NCI-H2196 treated with DMSO at 0.1 percent for 48 hours (cell line): ENCODE measurements at regions not wholly inside any gene's neighbourhood (a gene's known extent, or its start where the extent isn't known, plus 50 kb on each side); places are given as distances from the start of the nearest gene placed in this dataset.
"Not testable (repeated sequence)": the region's sequence is repeated elsewhere in the genome, so short reads cannot be mapped to it uniquely, and the experiment has no call there.

Experiments used
- DNase-seq: peaks from one replicate; lab custom pipeline; 2025; ENCODE audit not compliant: unreplicated experiment; lab: John Stamatoyannopoulos, UW

GRCh38 chr1:195714248-195714647 is 894.0 kb downstream of the KCNT2 start:
- no peak for DNase-seq

DNA sequence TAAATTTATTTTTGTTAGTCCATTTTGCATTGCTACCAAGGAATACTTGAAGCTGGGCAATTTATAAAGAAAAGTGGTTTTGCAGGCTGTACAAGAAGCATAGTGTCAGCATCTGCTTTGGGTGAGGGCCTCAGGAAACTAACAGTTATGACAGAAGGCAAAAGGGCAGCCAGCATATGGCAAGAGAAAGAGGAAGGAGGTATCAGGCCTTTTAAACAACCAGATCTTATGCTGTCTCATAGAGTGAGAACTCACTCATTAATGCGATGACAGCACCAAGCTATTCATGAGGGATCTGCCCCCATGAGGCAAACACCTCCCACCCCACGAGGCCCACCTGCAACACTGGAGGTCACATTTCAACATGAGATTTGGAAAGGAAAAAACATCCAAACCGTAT is 898.4 kb downstream of the KCNT2 start:
- no peak for DNase-seq

GRCh38 chr1:195704028-195704427 is 904.2 kb downstream of the KCNT2 start:
- no peak for DNase-seq

DNA sequence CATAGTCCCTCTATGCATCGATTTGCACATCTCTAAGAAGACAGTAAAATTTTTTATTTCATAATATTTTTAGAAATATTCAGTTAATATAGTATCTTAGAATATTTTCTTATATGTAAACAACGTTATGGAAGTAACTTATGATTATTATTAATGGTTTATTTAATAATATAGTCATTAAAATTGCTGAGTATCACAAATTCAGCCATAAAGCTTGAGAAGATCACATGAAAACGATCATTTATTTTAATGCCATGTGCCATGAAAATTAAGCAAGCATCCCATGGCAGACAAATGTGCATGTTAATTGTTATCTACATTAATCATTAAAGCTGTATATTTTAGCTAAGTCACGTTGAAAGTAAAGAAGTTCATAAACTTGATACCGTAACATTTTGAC is 907.1 kb downstream of the KCNT2 start:
- no peak for DNase-seq

DNA sequence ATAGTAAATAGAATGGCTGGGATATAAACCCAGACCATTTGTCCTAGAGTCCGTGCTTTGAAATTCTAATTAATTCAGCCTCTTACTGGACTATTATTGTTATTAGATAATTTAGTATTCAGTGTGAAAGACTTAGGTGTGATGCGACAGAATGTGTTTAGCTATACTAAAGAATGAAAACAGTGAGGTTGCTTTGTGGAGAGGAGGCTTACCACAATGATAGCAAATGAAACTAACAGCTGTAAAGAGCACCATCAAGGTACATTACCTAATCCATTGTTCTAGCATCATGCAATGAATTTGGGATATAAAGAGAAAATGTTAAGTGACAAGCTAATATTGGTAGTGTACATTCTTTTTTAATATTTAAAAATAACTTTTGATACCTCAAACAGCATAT is 911.1 kb downstream of the KCNT2 start:
- DNase-seq: no peak

- no peak for DNase-seq
Measured at GRCh38 chr1:195686764-195687163, 921.5 kb downstream of the KCNT2 start.

GRCh38 chr1:195664628-195665027 is 943.6 kb downstream of the KCNT2 start:
- no peak for DNase-seq

DNA sequence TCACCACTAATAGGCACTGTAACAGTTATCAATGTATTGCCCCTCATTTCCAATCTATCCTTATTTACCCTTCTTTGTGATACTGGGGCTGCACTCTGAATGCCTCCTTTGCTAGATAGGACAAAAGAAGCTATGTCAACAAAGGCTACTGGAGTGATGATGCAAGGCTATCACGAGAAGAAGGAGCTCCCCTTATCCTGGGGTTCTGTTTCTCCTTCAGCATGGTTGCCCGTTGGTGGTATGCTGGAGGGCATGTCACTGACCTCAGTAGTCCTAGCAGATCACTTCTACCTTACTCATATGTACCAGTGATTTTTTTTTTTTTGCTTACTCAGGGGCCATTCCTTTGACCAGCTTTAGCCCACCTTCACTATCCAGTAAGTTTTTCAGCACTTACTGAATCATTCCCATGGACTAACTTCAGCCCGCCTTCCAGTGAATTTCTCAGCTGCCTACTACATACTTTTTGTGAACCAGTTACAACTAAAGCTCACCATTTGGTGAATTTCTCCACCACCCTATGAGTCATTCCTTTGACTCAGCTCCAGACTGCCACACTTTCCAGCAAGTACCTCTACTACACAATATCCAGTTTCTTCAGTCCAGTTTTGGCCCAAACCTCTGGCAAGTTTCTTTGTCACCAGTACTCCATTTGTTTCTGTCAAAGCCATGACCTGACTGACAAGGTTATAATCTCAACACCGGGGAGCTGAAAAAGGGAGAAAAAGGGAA is 944.5 kb downstream of the KCNT2 start:
- no peak for DNase-seq

- DNase-seq: no peak
Measured at GRCh38 chr1:195656780-195657179, 951.5 kb downstream of the KCNT2 start.

- not testable (repeated sequence) for DNase-seq
Measured at GRCh38 chr1:195648875-195649274, 959.4 kb downstream of the KCNT2 start.

DNA sequence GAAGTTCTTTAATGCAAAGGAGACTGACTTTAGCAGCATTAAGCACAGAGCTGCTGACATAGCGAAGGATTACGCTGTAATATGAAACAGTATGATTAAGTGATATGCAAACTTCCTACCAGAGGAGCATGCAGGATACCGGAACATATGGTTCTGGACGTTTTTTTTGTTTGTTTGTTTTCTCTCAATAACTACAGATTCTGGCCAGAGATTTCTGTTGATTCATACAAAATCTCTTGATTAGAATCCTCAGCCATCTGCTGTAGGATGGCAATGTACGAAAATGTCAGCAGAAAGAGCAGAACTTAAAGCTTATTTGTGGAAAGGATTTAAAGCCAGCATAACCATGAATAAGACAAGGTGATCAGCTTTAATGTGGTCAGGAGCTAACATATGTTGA is 970.7 kb downstream of the KCNT2 start:
- no peak for DNase-seq

DNA sequence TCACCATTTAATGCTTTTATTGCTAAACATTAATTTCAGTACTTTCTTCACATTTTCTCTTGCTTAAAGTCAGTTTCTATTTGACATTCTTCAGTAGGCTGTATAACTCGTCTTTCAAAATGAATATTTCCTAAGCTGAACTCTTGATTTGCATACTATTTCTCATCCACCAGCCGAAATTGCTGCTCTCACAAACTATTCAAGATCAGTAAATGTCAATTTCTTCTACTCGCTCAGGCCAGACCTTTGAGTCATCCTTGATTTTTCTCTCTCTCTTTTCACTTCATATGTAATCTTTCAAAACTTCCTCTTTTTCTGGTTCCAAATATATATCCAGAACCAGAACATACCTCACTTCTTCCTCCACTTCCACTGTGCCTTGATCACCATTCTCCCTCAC is 990.0 kb downstream of the KCNT2 start:
- DNase-seq: no peak

GRCh38 chr1:195617106-195617505 is 991.1 kb downstream of the KCNT2 start:
- no peak for DNase-seq

GRCh38 chr1:195608883-195609282 is 999.4 kb downstream of the KCNT2 start:
- no peak for DNase-seq

- DNase-seq: no peak
Measured at GRCh38 chr1:195606483-195606882, 1001.8 kb downstream of the KCNT2 start.

DNA sequence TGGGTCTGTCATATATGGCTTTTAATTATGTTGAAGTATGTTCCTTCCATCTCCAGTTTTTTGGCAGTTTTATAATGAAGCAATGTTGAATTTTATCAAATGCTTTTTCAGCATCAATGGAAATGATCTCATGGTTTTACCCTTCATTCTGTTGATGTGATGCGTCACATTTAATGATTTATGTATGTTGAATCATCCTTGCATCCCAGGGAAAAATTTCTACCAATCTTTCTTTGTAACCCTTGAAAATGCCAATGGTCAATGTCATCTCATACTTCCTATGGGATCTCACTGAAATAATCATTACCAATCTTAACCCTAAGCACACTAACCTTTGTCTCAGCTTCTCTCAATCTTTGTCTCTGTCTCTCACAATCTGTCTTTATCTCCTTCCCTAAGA is 1004.0 kb downstream of the KCNT2 start:
- no peak for DNase-seq

DNA sequence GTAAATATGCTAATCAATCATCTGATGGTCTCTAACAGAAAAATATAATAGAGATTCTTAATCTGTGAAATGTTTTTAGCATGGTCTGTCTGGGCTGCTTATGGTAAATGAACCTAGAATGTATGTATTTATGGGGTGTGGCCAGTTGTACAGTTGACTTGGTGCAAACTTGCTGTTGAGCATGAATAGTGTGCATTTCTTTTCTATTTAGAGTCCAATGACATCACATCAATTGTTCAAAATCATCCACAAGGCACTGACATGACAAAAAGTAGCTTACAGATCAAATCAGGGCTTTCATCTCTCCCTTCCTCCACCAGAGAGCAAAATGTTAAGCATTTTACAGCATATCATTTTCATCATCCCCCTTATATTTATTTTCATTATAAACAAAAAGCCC is 1010.3 kb downstream of the KCNT2 start:
- no peak for DNase-seq

DNA sequence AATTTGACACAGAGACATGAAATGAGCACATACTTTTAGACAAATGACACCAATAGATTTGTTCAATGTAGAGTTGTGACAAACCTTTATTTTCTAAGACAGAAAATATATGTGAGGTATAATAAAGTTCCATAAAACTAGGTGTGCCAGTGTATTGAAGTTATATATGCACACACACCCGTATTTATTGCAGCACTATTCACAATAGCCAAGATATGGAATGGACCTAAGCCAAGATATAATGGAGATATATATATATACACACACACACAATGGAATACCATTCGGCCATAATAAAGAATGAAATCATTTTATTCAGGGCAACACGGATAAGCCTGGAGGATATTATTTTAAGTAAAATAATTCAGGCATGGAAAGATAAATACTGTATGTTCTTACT is 1013.5 kb downstream of the KCNT2 start:
- no peak for DNase-seq

- DNase-seq: no peak
Measured at GRCh38 chr1:195594322-195594721, 1013.9 kb downstream of the KCNT2 start.

DNA sequence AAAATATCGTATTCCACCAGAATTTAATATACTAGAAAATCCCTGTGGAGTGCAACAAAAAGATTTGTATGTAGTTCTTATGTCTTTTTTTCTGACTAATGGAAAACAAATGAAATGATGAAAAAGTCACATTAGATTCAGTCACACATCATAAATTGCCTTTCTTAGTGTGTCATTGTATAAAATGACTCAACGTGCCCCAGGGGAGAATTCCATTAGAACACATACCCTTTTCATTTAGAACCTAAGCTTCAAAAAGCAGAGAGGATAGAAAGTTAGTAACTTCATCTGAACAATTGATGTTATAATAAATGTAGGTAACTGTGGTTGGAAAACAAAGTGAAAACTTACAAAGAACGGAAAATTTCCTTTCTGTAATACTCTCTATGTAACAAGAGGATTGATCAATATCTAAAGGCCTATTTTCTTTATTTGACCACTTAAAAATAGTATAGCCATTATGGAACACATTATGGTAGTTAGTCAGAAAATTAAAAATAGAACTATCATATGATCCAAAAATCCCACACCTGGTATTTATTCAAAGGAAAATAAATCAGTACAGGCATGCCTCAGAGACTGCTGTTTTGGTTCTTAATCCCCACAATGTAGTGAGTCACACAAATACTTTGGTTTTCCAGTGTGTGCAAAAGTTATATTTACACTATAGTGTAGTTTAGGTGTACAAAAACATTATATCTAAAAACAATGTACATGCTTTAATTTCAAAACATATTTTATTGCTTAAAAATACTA is 1016.1 kb downstream of the KCNT2 start:
- DNase-seq: no peak

- DNase-seq: no peak
Measured at GRCh38 chr1:195590649-195591048, 1017.6 kb downstream of the KCNT2 start.

DNA sequence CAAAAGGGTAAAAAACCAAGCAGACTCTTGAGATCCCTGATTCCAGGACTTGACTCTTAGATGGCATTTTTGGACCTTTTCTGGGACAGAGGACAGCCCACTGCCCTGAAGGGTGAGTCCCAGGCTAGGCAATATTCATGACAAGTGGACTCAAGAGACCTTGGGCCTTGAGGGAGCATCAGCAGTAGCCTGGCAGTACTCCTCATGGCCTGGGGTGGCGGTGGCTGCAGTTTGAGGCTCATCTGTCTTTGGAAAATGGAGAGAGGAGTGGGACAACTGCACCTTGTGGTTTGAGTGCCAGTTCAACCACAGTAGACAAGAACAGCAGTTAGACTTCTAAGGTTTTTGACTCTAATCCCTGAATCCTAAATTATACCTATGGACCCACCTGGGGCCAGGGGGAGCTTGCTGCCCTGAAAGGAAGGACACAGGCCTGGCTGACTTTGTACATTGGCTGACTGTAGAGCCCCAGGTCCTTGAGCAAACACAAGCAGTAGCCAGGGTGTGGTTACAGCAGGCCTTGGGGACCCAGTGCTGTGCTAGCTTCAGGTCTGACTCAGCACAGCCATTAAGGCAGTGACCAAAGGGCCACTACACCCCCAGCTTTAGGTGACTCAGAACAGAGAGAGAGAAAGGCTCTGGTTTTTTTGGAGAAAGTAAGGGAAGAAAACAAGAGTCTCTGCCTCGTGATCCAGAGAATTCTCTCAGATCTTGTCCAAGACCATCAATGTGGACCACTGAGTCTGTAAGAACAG is 1023.2 kb downstream of the KCNT2 start:
- no peak for DNase-seq
